GM20431 (cell line): ENCODE measurements at regions not wholly inside any gene's neighbourhood (a gene's known extent, or its start where the extent isn't known, plus 50 kb on each side); places are given as distances from the start of the nearest gene placed in this dataset.
"Not testable (repeated sequence)": the region's sequence is repeated elsewhere in the genome, so short reads cannot be mapped to it uniquely, and the experiment has no call there.

Source experiments
- in situ Hi-C: fragments of 300-500 bp; cut with MseI, MboI; formaldehyde crosslinking; loops from one replicate; pipeline ENCODE4 v1.15.0; 2020; ENCODE audit warnings: low sequenced_read_pairs; ENCODE audit not compliant: unreplicated experiment

- in situ Hi-C loops = no loop called here
Measured at GRCh38 chr2:122034344-122034743, 278.9 kb downstream of the TSN start.

GRCh38 chr2:122034777-122035176, 279.3 kb downstream of the TSN start:
- in situ Hi-C loops = no loop called here

GRCh38 chr2:122038816-122039215, 283.4 kb downstream of the TSN start:
- in situ Hi-C loops = not testable (repeated sequence)

- in situ Hi-C loops = no loop called here
Measured at GRCh38 chr2:122041455-122041854, 286.0 kb downstream of the TSN start.

GRCh38 chr2:122051659-122052058, 296.2 kb downstream of the TSN start:
- in situ Hi-C loops = not testable (repeated sequence)

GRCh38 chr2:122055521-122055931, 300.1 kb downstream of the TSN start:
- in situ Hi-C loops = no loop called here

GRCh38 chr2:122056853-122057252, 301.4 kb downstream of the TSN start:
- in situ Hi-C loops = no loop called here

GRCh38 chr2:122061206-122061605, 305.8 kb downstream of the TSN start:
- in situ Hi-C loops = no loop called here

- in situ Hi-C loops = no loop called here
Measured at GRCh38 chr2:122061831-122062230, 306.4 kb downstream of the TSN start.

- in situ Hi-C loops = no loop called here
Measured at GRCh38 chr2:122062506-122062905, 307.1 kb downstream of the TSN start.

- in situ Hi-C loops = no loop called here
Measured at GRCh38 chr2:122063716-122064115, 308.3 kb downstream of the TSN start.

GRCh38 chr2:122070241-122070731, 314.8 kb downstream of the TSN start:
- in situ Hi-C loops = no loop called here

GRCh38 chr2:122072666-122073065, 317.2 kb downstream of the TSN start:
- in situ Hi-C loops = no loop called here

GRCh38 chr2:122074201-122074600, 318.8 kb downstream of the TSN start:
- in situ Hi-C loops = no loop called here

GRCh38 chr2:122075381-122075780, 319.9 kb downstream of the TSN start:
- in situ Hi-C loops = no loop called here

- in situ Hi-C loops = no loop called here
Measured at GRCh38 chr2:122077114-122077513, 321.7 kb downstream of the TSN start.

GRCh38 chr2:122077771-122078170, 322.3 kb downstream of the TSN start:
- in situ Hi-C loops = no loop called here

GRCh38 chr2:122078451-122078850, 323.0 kb downstream of the TSN start:
- in situ Hi-C loops = no loop called here

GRCh38 chr2:122079844-122080243, 324.4 kb downstream of the TSN start:
- in situ Hi-C loops = no loop called here

GRCh38 chr2:122080316-122080715, 324.9 kb downstream of the TSN start:
- in situ Hi-C loops = no loop called here

GRCh38 chr2:122080871-122081270, 325.4 kb downstream of the TSN start:
- in situ Hi-C loops = no loop called here

GRCh38 chr2:122081751-122082150, 326.3 kb downstream of the TSN start:
- in situ Hi-C loops = no loop called here
